ENCODE measurements at regions not wholly inside any gene's neighbourhood (a gene's known extent, or its start where the extent isn't known, plus 50 kb on each side); places are given as distances from the start of the nearest gene placed in this dataset.

DNA sequence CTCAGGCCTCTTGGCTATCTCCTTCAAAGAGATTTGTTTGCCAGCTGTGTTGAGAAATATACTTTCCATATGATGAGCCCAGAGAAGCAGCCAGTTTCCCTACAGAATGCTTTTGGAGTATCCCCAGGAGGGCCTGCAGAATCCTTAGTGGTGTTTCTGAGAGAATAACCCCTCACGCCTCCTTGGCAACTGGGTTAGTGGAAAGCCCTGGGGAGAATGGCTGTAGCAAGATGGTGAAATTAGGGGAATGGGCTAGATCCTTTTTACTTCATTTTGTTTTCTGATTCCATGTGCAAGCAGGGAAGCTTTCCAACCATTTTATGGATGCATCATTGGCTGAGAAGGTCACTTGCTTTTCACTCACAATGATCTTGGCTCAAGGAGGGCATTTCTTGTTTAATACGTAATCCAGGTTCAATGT lies 364.6 kb downstream of the DMRT2 start:
- H3K9me3 ChIP-seq (ENCODE audit: control insufficient read depth, insufficient read depth, low read depth, low read length), result no peaks in the 10 kb centered on the region
- H3K4me3 ChIP-seq (replicated peaks in 1 of 4; ENCODE audit: control extremely low read depth in 1 of 4, insufficient read depth in 1 of 4, low read depth in 3 of 4, low read length in 4 of 4), result no peak overlapping the region
- H3K9ac ChIP-seq (ENCODE audit: insufficient read depth, low read length), result no peak overlapping the region
- no peak overlapping the region for H3K4me2 ChIP-seq (ENCODE audit: extremely low read depth, insufficient read depth, low read length)
- no peaks in the 10 kb centered on the region for H3K27me3 ChIP-seq (ENCODE audit: control insufficient read depth, insufficient read depth, low read length)
- H3K4me1 ChIP-seq (ENCODE audit: control insufficient read depth, extremely low read depth, insufficient read depth, low read length), result no peaks in the 10 kb centered on the region
- H3K27ac ChIP-seq (ENCODE audit: insufficient read depth, low read length), result no peak overlapping the region
- TF ChIP-seq EZH2 (IDR thresholded peaks at IDR 0.05; ENCODE audit: low read length, missing control alignments) (no peak), CTCF (conservative IDR thresholded peaks at IDR 0.05 in 1 of 2, IDR thresholded peaks at IDR 0.05 in 1 of 2; ENCODE audit: low read depth in 1 of 2, low read length in 2 of 2) (no peak)
- no peak for DNase-seq (ENCODE audit: low read depth in 2 of 2)
- no peak overlapping the region for H2AFZ ChIP-seq (ENCODE audit: low read length)
- H3K79me2 ChIP-seq (ENCODE audit: control insufficient read depth, insufficient read depth, low read length), result no peaks in the 10 kb centered on the region
- H4K20me1 ChIP-seq (ENCODE audit: control insufficient read depth, extremely low read depth, insufficient read depth, low read length), result no peaks in the 10 kb centered on the region
- no peaks in the 10 kb centered on the region for H3K36me3 ChIP-seq (ENCODE audit: control insufficient read depth, insufficient read depth, low read length)

DNA sequence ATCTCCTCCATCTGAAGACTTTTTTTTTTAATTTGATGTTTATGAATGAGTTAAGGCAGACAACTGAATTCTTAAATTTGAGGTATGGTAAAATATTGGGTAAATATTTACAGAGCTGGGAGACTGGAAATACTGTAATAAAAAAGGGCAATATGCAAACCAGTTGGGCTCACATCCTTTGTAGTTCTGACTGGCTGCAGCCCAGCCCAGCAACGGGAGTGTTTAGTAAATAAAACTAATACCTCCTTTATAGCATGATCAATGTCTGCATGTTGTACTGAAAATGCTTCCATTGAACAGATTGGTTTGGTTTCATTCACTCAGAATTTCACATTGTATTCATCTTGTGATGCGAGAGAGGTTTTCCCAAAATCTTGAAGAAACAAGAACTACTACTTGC lies 365.0 kb downstream of the DMRT2 start:
- Histone ChIP-seq H3K4me2 (ENCODE audit: extremely low read depth, insufficient read depth, low read length) (no peak overlapping the region), H4K20me1 (ENCODE audit: control insufficient read depth, extremely low read depth, insufficient read depth, low read length) (no peaks in the 10 kb centered on the region), H3K4me1 (ENCODE audit: control insufficient read depth, extremely low read depth, insufficient read depth, low read length) (no peaks in the 10 kb centered on the region), H2AFZ (ENCODE audit: low read length) (no peak overlapping the region), H3K79me2 (ENCODE audit: control insufficient read depth, insufficient read depth, low read length) (no peaks in the 10 kb centered on the region), H3K9ac (ENCODE audit: insufficient read depth, low read length) (no peak overlapping the region), H3K27me3 (ENCODE audit: control insufficient read depth, insufficient read depth, low read length) (no peaks in the 10 kb centered on the region), H3K36me3 (ENCODE audit: control insufficient read depth, insufficient read depth, low read length) (no peaks in the 10 kb centered on the region), H3K27ac (ENCODE audit: insufficient read depth, low read length) (no peak overlapping the region), H3K4me3 (replicated peaks in 1 of 4; ENCODE audit: control extremely low read depth in 1 of 4, insufficient read depth in 1 of 4, low read depth in 3 of 4, low read length in 4 of 4) (no peak overlapping the region), H3K9me3 (ENCODE audit: control insufficient read depth, insufficient read depth, low read depth, low read length) (no peaks in the 10 kb centered on the region)
- no peak for TF ChIP-seq CTCF (conservative IDR thresholded peaks at IDR 0.05 in 1 of 2, IDR thresholded peaks at IDR 0.05 in 1 of 2; ENCODE audit: low read depth in 1 of 2, low read length in 2 of 2)
- no peak for TF ChIP-seq EZH2 (IDR thresholded peaks at IDR 0.05; ENCODE audit: low read length, missing control alignments)
- no peak for DNase-seq (ENCODE audit: low read depth in 2 of 2)

DNA sequence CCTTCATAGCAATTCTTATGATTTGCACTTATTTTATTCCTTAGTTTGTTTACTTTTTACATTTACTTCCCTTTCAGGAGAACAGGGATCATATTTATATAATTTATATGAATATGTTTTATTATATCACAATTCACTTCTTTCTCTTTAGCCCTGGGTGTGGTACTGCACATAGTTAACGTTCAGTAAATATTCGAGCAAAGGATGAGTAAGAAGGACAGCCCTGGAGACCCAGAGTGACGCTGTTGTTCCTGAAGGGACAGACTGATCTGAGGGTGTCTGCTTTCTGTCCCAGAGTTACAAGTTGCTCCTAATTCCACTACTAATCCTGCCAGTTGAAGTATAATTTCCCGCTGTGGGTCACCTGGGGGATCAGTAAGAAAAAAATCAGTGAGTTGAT lies 366.1 kb downstream of the DMRT2 start:
- no peaks in the 10 kb centered on the region for H4K20me1 ChIP-seq (ENCODE audit: control insufficient read depth, extremely low read depth, insufficient read depth, low read length)
- no peak overlapping the region for H2AFZ ChIP-seq (ENCODE audit: low read length)
- H3K9me3 ChIP-seq (ENCODE audit: control insufficient read depth, insufficient read depth, low read depth, low read length), result no peaks in the 10 kb centered on the region
- no peak overlapping the region for H3K4me2 ChIP-seq (ENCODE audit: extremely low read depth, insufficient read depth, low read length)
- no peak overlapping the region for H3K4me3 ChIP-seq (replicated peaks in 1 of 4; ENCODE audit: control extremely low read depth in 1 of 4, insufficient read depth in 1 of 4, low read depth in 3 of 4, low read length in 4 of 4)
- H3K27ac ChIP-seq (ENCODE audit: insufficient read depth, low read length), result no peak overlapping the region
- no peaks in the 10 kb centered on the region for H3K4me1 ChIP-seq (ENCODE audit: control insufficient read depth, extremely low read depth, insufficient read depth, low read length)
- no peaks in the 10 kb centered on the region for H3K36me3 ChIP-seq (ENCODE audit: control insufficient read depth, insufficient read depth, low read length)
- no peak overlapping the region for H3K9ac ChIP-seq (ENCODE audit: insufficient read depth, low read length)
- H3K79me2 ChIP-seq (ENCODE audit: control insufficient read depth, insufficient read depth, low read length), result no peaks in the 10 kb centered on the region
- TF ChIP-seq CTCF (conservative IDR thresholded peaks at IDR 0.05 in 1 of 2, IDR thresholded peaks at IDR 0.05 in 1 of 2; ENCODE audit: low read depth in 1 of 2, low read length in 2 of 2) (no peak), EZH2 (IDR thresholded peaks at IDR 0.05; ENCODE audit: low read length, missing control alignments) (no peak)
- H3K27me3 ChIP-seq (ENCODE audit: control insufficient read depth, insufficient read depth, low read length), result no peaks in the 10 kb centered on the region
- DNase-seq (ENCODE audit: low read depth in 2 of 2), result no peak

Measured in fibroblast of lung (primary cell).